ENCODE measurements at regions not wholly inside any gene's neighbourhood (a gene's known extent, or its start where the extent isn't known, plus 50 kb on each side); places are given as distances from the start of the nearest gene placed in this dataset.

DNA sequence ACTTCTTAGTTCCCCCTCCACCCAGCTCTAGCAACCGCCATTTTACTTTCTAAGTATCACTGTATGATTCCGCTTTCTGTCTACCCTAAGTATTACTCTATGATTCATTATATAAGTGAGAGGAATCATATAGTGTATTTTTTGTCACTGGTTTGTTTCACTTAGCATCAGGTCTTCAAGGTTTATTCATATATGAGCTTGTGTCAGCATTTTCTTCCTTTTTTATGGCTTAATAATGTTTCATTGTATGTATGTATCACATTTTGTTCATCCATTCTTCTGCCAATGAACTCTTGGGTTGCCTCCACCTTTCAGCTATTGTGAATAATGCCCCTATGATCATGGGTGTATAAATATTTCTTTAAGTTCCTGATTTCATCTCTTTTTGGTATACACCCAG, 222.8 kb downstream of the SNCAIP start:
- no peaks in the 10 kb centered on the region for H3K27me3 ChIP-seq (ENCODE audit: insufficient read depth, poor library complexity, severe bottlenecking)
- TF ChIP-seq CTCF (IDR thresholded peaks at IDR 0.05; ENCODE audit: insufficient read depth, low read length) = no peak
- TF ChIP-seq, protein P1, sequence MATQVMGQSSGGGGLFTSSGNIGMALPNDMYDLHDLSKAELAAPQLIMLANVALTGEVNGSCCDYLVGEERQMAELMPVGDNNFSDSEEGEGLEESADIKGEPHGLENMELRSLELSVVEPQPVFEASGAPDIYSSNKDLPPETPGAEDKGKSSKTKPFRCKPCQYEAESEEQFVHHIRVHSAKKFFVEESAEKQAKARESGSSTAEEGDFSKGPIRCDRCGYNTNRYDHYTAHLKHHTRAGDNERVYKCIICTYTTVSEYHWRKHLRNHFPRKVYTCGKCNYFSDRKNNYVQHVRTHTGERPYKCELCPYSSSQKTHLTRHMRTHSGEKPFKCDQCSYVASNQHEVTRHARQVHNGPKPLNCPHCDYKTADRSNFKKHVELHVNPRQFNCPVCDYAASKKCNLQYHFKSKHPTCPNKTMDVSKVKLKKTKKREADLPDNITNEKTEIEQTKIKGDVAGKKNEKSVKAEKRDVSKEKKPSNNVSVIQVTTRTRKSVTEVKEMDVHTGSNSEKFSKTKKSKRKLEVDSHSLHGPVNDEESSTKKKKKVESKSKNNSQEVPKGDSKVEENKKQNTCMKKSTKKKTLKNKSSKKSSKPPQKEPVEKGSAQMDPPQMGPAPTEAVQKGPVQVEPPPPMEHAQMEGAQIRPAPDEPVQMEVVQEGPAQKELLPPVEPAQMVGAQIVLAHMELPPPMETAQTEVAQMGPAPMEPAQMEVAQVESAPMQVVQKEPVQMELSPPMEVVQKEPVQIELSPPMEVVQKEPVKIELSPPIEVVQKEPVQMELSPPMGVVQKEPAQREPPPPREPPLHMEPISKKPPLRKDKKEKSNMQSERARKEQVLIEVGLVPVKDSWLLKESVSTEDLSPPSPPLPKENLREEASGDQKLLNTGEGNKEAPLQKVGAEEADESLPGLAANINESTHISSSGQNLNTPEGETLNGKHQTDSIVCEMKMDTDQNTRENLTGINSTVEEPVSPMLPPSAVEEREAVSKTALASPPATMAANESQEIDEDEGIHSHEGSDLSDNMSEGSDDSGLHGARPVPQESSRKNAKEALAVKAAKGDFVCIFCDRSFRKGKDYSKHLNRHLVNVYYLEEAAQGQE (IDR thresholded peaks at IDR 0.05; ENCODE audit: insufficient replicate concordance, low read depth) = no peak
- TF ChIP-seq GABPA (IDR thresholded peaks at IDR 0.05; ENCODE audit: low read depth) = no peak
- no peak for TF ChIP-seq POLR2AphosphoS5 (IDR thresholded peaks at IDR 0.05; ENCODE audit: low read depth)
- TF ChIP-seq SPI1 (IDR thresholded peaks at IDR 0.05; ENCODE audit: borderline replicate concordance, low read depth) = no peak
- DNase-seq (ENCODE audit: low read depth in 1 of 2, low spot score in 1 of 2) = no peak
- no peak overlapping the region for H3K27ac ChIP-seq (replicated peaks)
- H3K4me3 ChIP-seq (replicated peaks; ENCODE audit: insufficient read depth, low read length) = no peak overlapping the region

DNA sequence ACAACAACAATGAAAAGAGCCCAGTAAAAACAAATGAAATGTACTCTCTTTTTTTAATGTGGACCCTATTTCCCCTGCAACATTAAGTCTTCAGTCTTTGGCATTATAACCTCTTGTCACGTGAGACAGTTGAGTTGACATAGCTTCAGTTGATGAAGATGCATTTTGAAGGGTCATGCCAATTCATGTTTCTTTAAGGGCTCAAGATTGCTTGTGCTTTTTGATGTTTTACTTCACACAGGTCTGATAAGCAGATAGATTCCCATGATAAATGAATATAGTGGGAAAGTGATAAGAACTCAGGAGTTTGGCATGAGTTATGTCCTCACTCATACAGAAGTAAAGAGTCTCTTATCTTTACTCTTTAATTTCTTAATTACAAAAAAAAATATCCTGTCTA, 229.4 kb downstream of the SNCAIP start:
- TF ChIP-seq GABPA (IDR thresholded peaks at IDR 0.05; ENCODE audit: low read depth) = no peak
- no peak for TF ChIP-seq SPI1 (IDR thresholded peaks at IDR 0.05; ENCODE audit: borderline replicate concordance, low read depth)
- no peak for TF ChIP-seq CTCF (IDR thresholded peaks at IDR 0.05; ENCODE audit: insufficient read depth, low read length)
- TF ChIP-seq POLR2AphosphoS5 (IDR thresholded peaks at IDR 0.05; ENCODE audit: low read depth) = no peak
- TF ChIP-seq, protein P1 (IDR thresholded peaks at IDR 0.05; ENCODE audit: insufficient replicate concordance, low read depth) = no peak

DNA sequence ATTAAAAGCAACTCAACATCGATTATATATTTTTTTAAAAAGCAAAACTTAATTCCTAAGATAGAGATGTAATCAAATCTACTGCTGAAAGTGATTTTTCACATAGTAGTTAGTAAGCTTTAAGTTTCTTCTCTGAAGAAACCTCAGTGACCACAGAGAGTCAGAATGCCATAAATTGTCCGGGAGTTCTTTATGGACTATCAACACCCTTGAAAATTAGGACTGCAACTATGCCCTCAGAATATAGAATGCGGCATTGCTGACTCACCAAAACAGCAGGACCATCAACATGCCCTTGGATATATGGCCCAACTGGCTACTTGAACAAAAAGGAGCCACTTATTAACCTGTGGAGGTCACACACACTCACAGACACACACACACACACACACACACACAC, 228.9 kb upstream of the SNX2 start:
- no peaks in the 10 kb centered on the region for H3K27me3 ChIP-seq (ENCODE audit: insufficient read depth, poor library complexity, severe bottlenecking)
- TF ChIP-seq, protein P1 (IDR thresholded peaks at IDR 0.05; ENCODE audit: insufficient replicate concordance, low read depth) = no peak
- TF ChIP-seq SPI1 (IDR thresholded peaks at IDR 0.05; ENCODE audit: borderline replicate concordance, low read depth) = no peak
- TF ChIP-seq GABPA (IDR thresholded peaks at IDR 0.05; ENCODE audit: low read depth) = no peak
- no peak for TF ChIP-seq POLR2AphosphoS5 (IDR thresholded peaks at IDR 0.05; ENCODE audit: low read depth)
- TF ChIP-seq CTCF (IDR thresholded peaks at IDR 0.05; ENCODE audit: insufficient read depth, low read length) = no peak
- DNase-seq (ENCODE audit: low read depth in 1 of 2, low spot score in 1 of 2) = no peak
- H3K4me3 ChIP-seq (replicated peaks; ENCODE audit: insufficient read depth, low read length) = no peak overlapping the region
- no peak overlapping the region for H3K27ac ChIP-seq (replicated peaks)

More for the DNA sequence above, 229.4 kb downstream of the SNCAIP start:
- Histone ChIP-seq H3K27me3 (ENCODE audit: insufficient read depth, poor library complexity, severe bottlenecking) (no peaks in the 10 kb centered on the region), H3K27ac (replicated peaks) (no peak overlapping the region), H3K4me3 (replicated peaks; ENCODE audit: insufficient read depth, low read length) (no peak overlapping the region)
- DNase-seq (ENCODE audit: low read depth in 1 of 2, low spot score in 1 of 2) = no peak
